MM.1S (cell line): ENCODE measurements at regions not wholly inside any gene's neighbourhood (a gene's known extent, or its start where the extent isn't known, plus 50 kb on each side); places are given as distances from the start of the nearest gene placed in this dataset.

ENCODE experiments used
- EZH2phosphoT487 ChIP-seq: fragments of 300-600 bp; sonication (generic); IDR thresholded peaks from 2 replicates; pipeline ENCODE4 v1.6.1; 2018; ENCODE audit warnings: antibody characterized with exemption, low read length
- TF ChIP-seq, protein P1 (sequence below): fragments of 300-600 bp; sonication (generic); IDR thresholded peaks from 2 replicates; pipeline ENCODE4 v1.5.1; 2016; ENCODE audit warnings: antibody characterized with exemption, low read length, mixed read lengths

DNA sequence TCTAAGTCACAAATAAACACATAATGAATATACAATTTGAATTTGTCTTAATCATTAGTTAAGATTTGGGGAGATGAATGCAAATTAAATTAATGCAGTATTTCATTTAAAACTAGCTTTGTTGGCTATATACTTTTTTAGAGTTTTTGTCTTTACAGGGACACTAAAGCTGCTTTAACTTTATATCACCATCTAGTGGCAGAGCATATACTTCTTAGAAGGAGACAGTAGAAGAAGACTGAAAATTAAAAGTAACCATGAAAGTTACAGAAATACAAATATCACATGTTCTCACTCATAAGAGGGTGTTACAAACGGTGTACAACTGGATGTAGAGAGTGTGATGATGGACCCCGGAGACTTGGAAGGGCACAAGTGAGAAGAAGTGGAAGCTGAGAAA lies 268.3 kb upstream of the NETO1 start:
- TF ChIP-seq, protein P1, sequence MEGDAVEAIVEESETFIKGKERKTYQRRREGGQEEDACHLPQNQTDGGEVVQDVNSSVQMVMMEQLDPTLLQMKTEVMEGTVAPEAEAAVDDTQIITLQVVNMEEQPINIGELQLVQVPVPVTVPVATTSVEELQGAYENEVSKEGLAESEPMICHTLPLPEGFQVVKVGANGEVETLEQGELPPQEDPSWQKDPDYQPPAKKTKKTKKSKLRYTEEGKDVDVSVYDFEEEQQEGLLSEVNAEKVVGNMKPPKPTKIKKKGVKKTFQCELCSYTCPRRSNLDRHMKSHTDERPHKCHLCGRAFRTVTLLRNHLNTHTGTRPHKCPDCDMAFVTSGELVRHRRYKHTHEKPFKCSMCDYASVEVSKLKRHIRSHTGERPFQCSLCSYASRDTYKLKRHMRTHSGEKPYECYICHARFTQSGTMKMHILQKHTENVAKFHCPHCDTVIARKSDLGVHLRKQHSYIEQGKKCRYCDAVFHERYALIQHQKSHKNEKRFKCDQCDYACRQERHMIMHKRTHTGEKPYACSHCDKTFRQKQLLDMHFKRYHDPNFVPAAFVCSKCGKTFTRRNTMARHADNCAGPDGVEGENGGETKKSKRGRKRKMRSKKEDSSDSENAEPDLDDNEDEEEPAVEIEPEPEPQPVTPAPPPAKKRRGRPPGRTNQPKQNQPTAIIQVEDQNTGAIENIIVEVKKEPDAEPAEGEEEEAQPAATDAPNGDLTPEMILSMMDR, result peak; percentile 39
- TF ChIP-seq EZH2phosphoT487, result no peak
